Skeletal muscle satellite cell (primary cell): ENCODE measurements at regions not wholly inside any gene's neighbourhood (a gene's known extent, or its start where the extent isn't known, plus 50 kb on each side); places are given as distances from the start of the nearest gene placed in this dataset.
"Not testable (repeated sequence)": the region's sequence is repeated elsewhere in the genome, so short reads cannot be mapped to it uniquely, and the experiment has no call there.

Experiments used
- H3K27me3 ChIP-seq: 2 replicates; pipeline ENCODE4 v1.7.0; 2013; ENCODE audit warnings: low read length; ENCODE audit not compliant: control insufficient read depth, insufficient read depth
- H3K36me3 ChIP-seq: 2 replicates; pipeline ENCODE4 v1.7.0; 2013; ENCODE audit warnings: mild to moderate bottlenecking, control low read depth, low read length; ENCODE audit not compliant: insufficient read depth
- H3K4me1 ChIP-seq: 2 replicates; pipeline ENCODE4 v1.7.0; 2013; ENCODE audit warnings: low read length; ENCODE audit not compliant: control insufficient read depth, insufficient read depth
- H3K4me2 ChIP-seq: 2 replicates; pipeline ENCODE4 v1.7.0; 2013; ENCODE audit warnings: mild to moderate bottlenecking, low read length
- H3K4me3 ChIP-seq: 2 replicates; pipeline ENCODE4 v1.7.0; 2013; ENCODE audit warnings: low read length
- H3K9ac ChIP-seq: 2 replicates; pipeline ENCODE4 v1.7.0; 2013; ENCODE audit warnings: mild to moderate bottlenecking, low read depth, low read length, moderate library complexity
- H3K9me3 ChIP-seq: replicated peaks from 2 replicates; pipeline ENCODE4 v1.7.0; 2013; ENCODE audit warnings: mild to moderate bottlenecking, control low read depth, low read length

DNA sequence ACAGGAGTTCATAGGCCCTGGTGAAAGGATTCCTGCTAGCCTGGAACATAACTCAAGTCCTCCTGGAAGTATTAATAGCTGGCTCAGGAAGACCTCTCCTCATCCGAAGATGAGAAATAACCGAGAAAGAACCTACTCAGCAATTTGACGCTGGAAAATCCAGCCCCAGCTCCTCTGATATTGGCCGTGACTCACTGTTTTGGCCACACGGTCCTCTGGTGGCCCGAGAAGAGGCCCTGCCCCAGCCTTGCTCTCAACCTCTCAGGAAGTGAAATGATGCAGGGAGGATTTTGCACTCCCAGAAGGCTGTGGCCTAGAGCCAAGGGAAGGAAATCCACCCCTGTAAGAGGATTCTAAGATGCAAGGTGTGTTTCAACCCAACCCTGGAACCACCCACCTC lies 121.6 kb downstream of the MTPAP start:
- Histone ChIP-seq H3K4me2 (no peak overlapping the region), H3K9me3 (no peaks in the 10 kb centered on the region), H3K9ac (no peak overlapping the region), H3K27me3 (peaks cover 12% of the 10 kb centered on the region), H3K36me3 (no peaks in the 10 kb centered on the region), H3K4me1 (no peaks in the 10 kb centered on the region), H3K4me3 (no peak overlapping the region)

DNA sequence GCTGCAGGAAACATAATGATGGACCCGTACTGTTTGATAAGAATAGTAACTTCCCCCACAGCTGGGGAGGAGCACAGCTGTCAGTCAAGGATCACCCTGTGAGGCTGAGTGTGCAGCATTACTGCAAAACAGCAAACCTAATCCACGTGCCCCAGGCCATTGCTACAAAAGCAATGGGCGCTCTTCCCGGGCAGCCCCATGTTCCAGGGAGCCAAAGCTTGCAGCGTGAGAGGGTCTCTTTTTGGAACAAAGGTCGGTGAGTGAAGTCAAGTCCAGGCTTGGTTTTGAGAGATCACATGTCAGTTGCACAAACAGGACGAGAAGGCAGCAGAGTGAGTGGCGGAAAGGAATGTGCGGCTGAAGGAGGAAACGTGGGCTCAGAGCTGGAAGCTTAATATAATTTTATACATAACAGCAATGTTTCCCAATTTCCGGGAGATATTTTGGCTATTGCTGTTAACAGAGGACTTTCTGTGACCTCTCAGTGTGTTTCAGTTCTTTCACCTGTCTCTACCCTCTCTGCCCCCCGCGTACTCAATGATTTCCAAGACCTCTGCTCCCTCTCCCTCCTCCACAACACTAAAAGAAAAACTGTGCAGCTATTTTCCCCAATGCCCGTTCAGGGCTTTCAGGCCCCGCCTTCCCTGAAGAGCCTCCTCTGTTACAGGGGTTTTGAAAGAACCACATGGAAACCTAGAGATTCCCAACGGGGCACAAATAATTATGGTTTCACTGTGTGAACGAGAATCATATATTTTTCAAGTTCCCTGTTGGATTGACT lies 128.9 kb downstream of the MTPAP start:
- Histone ChIP-seq H3K27me3 (peaks cover 6% of the 10 kb centered on the region), H3K9me3 (no peaks in the 10 kb centered on the region), H3K4me3 (peak overlapping the region; percentile 50), H3K9ac (no peak overlapping the region), H3K4me2 (peak overlapping the region; percentile 80), H3K4me1 (peaks cover 16% of the 10 kb centered on the region), H3K36me3 (no peaks in the 10 kb centered on the region)

DNA sequence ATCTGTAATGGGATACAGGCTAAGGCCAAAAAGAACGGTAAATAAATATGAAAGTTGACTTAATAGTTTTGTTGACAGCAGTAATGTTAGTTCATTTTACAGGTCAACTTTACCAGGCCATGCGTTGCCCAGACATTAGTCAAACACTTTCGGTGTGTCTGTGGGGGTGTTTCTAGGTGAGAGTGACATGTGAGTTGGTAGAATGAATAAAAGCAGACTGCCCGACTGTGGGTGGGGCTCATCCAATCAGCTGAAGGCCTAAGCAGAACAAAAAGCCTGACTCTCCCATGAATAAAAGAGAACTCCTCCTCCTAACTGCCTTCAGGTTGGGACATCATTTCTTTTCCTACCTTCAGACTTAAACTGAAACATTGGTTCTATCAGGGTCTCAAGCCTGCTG lies 132.3 kb downstream of the MTPAP start:
- H3K4me2 ChIP-seq = no peak overlapping the region
- no peak overlapping the region for H3K9ac ChIP-seq
- peaks cover 13% of the 10 kb centered on the region for H3K27me3 ChIP-seq
- no peaks in the 10 kb centered on the region for H3K9me3 ChIP-seq
- no peaks in the 10 kb centered on the region for H3K36me3 ChIP-seq
- no peak overlapping the region for H3K4me3 ChIP-seq
- peaks cover 16% of the 10 kb centered on the region for H3K4me1 ChIP-seq

DNA sequence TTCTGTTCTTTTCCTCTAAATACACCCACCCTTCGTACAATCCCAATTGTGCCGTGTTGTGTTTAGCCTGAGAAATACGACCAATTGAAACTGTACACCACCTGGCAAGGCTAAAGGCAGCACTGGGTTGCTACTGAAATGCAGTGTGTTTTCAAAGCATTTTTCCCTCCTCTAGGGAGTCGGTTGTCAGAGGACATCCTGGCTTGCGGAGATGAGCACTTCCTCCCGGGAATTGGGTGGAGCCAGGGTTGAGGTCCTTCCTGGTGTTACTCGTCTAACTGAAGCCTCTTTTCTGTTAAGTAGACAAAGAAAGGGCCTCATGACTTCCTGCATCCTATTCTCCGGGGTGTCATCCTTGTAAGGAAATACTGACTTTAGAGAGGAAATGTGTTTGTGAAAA lies 133.5 kb downstream of the MTPAP start:
- Histone ChIP-seq H3K4me3 (peak overlapping the region; percentile 29), H3K9me3 (no peaks in the 10 kb centered on the region), H3K4me1 (peaks cover 15% of the 10 kb centered on the region), H3K36me3 (no peaks in the 10 kb centered on the region), H3K27me3 (peaks cover 17% of the 10 kb centered on the region), H3K9ac (no peak overlapping the region), H3K4me2 (peak overlapping the region; percentile 49)

DNA sequence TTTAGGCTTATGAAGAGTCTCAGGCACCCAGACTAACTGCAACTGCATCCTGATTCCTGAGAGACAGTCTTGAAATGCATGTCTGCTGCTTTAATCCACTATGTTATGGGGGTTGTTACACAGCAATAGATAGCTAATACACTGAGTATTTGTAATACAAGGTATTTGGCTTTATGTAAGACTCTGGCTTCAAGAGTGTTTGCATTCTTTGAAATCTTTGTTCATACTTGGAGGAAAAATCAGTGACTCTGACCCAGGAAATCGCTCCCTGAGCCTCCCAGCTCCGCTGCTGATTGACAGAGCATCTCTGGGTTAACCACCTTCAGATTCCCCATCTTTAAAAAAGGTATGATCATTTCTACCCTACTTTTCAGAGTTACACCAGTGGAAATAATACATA lies 133.9 kb downstream of the MTPAP start:
- H3K9ac ChIP-seq = no peak overlapping the region
- H3K27me3 ChIP-seq = peaks cover 22% of the 10 kb centered on the region
- H3K4me1 ChIP-seq = peaks cover 10% of the 10 kb centered on the region
- no peaks in the 10 kb centered on the region for H3K36me3 ChIP-seq
- no peak overlapping the region for H3K4me2 ChIP-seq
- H3K9me3 ChIP-seq = no peaks in the 10 kb centered on the region
- H3K4me3 ChIP-seq = no peak overlapping the region

DNA sequence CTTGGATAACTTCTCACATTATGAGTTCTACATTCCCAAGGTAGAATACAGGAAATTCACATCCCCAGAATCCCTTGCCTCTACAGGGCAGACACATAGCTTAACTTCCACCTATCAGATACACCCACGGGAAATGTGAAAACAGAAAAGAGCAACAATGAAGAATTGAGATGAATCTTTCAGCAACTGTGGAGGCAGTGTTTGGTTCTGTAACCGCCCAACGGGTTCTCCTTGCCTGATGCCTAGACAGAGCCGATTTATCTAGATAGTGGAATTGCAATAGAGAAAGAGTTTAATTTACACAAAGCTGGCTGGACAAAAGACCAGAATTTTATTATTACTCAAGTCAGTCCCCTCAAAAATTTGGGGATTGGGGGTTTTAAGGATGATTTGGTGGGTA lies 138.8 kb downstream of the MTPAP start:
- Histone ChIP-seq H3K4me1 (no peaks in the 10 kb centered on the region), H3K4me2 (no peak overlapping the region), H3K36me3 (no peaks in the 10 kb centered on the region), H3K9me3 (no peaks in the 10 kb centered on the region), H3K9ac (no peak overlapping the region), H3K4me3 (no peak overlapping the region), H3K27me3 (peaks cover 25% of the 10 kb centered on the region)

DNA sequence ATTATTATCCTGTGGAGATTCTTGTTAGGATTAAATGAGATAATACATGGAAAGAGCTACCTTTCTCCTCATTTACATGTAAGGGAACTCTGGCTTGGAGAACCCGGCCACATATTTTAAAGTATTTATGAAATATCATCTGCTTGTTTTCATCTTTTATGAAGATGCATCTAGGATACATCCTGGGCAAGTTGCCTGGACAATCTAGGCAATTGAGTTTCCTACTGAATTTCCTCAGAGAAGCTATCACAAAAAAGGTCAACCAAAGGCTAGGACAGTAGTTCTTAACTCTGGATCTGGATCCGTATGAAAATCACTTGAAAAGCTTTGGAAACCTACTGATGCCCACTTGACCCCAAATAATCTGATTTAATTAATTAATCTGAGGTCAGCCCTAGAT lies 140.7 kb downstream of the MTPAP start:
- Histone ChIP-seq H3K4me2 (no peak overlapping the region), H3K36me3 (no peaks in the 10 kb centered on the region), H3K27me3 (peaks cover 20% of the 10 kb centered on the region), H3K4me3 (no peak overlapping the region), H3K9ac (no peak overlapping the region), H3K9me3 (peaks cover 7% of the 10 kb centered on the region), H3K4me1 (no peaks in the 10 kb centered on the region)

DNA sequence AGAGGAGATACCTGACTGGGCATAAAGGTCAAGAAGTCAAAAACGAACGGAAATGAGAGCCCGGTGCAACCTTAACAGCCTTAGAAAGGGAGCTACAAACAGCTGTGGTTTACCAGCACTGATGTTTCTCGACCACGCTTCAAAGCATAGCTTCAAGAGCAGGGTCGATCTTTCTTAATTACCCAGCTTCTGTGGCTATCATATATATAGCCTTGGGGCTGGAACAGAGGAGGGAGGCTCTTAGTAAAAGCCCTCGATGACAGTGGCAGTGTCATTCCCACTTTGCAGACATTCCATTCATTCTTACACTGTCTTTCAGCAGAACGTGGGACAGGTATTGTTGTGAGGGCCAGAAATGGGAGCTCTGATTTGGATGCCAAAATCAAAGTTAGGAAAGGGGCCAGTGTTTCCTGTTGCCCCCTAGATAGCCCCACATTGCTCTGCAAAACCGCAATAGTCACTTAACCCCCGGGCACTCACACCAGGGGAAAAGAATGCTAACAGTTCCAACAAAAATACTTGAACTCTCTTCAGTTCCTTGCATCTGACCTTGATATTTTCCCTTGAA lies 141.5 kb downstream of the MTPAP start:
- Histone ChIP-seq H3K36me3 (no peaks in the 10 kb centered on the region), H3K9ac (no peak overlapping the region), H3K27me3 (peaks cover 15% of the 10 kb centered on the region), H3K4me1 (no peaks in the 10 kb centered on the region), H3K4me3 (no peak overlapping the region), H3K4me2 (no peak overlapping the region), H3K9me3 (peaks cover 7% of the 10 kb centered on the region)

DNA sequence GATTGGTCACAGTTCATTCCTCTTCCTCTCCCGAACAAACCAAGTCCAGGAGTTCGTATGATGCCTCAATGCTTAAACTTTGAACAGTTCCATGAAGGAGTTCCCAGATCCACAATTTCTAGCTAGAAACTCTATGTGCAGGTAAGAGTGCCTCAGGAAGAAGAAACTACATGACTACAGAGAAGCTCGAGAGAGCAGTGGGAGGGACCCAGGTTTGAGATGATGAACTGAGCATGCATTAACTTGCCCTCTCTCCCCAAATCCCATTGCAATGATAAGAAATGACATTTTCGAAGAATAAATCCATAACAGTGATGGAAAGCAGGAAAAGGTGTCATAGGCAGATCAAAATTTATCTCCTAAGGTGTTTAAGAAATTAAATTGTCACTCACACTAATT lies 140.6 kb upstream of the JCAD start:
- Histone ChIP-seq H3K4me3 (no peak overlapping the region), H3K27me3 (peaks cover 38% of the 10 kb centered on the region), H3K4me2 (no peak overlapping the region), H3K9me3 (peaks cover 7% of the 10 kb centered on the region), H3K9ac (no peak overlapping the region), H3K36me3 (no peaks in the 10 kb centered on the region), H3K4me1 (no peaks in the 10 kb centered on the region)

DNA sequence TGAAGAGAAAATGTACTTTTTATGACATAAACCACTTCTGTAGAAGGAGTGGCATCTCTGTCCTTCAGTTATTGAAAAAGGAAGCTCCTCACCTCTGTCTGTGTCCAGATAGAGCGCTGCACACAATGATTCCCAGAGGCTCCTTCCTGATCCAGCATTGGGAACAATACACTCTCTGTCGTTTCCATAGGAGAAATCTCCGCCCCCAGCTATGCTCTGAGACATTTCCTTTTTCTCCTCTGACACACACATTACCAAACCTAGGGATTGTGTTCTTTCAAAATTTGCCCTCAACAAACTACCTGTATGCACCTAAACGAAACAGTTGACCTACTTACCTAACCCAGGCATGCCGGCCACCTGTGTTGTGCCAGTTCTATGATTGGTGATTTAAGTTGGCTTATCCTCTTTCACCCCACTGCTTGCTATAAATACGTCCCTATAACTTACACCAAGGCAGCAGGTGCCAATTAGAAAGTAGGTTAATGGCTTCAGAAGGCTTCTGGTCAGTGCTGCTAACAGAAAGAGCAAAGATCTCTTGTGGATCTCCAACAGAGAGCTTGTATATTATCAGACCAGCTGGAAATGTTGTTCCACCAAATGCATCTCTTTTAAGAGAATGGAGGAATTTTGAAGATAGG lies 140.1 kb upstream of the JCAD start:
- no peak overlapping the region for H3K4me2 ChIP-seq
- H3K27me3 ChIP-seq = peaks cover 38% of the 10 kb centered on the region

DNA sequence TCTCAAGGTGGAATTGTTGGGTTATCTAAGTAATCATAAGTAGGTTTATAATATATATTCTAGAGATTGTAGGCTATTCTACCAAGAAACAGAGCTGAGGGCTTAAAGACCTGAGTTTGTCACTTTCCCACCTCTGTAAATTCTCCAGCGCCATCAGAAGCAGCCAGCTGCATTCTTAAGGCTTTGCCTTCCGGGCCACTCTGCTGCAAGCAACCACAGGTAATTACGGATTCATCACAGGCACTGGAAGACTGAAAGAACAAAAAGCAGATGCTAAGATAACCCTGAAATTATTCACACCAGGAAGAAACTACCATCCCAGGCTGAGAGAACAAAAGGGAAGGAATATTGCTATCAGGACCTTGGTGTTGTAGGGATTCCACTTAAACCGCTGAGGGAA lies 137.8 kb upstream of the JCAD start:
- H3K4me2 ChIP-seq = no peak overlapping the region
- H3K36me3 ChIP-seq = no peaks in the 10 kb centered on the region
- peaks cover 38% of the 10 kb centered on the region for H3K27me3 ChIP-seq
- H3K9ac ChIP-seq = no peak overlapping the region
- H3K9me3 ChIP-seq = peaks cover 5% of the 10 kb centered on the region
- no peaks in the 10 kb centered on the region for H3K4me1 ChIP-seq
- H3K4me3 ChIP-seq = no peak overlapping the region

More for the DNA sequence above, 140.1 kb upstream of the JCAD start:
- H3K4me1 ChIP-seq = no peaks in the 10 kb centered on the region
- peaks cover 7% of the 10 kb centered on the region for H3K9me3 ChIP-seq
- no peak overlapping the region for H3K9ac ChIP-seq
- H3K4me3 ChIP-seq = no peak overlapping the region
- H3K36me3 ChIP-seq = no peaks in the 10 kb centered on the region

DNA sequence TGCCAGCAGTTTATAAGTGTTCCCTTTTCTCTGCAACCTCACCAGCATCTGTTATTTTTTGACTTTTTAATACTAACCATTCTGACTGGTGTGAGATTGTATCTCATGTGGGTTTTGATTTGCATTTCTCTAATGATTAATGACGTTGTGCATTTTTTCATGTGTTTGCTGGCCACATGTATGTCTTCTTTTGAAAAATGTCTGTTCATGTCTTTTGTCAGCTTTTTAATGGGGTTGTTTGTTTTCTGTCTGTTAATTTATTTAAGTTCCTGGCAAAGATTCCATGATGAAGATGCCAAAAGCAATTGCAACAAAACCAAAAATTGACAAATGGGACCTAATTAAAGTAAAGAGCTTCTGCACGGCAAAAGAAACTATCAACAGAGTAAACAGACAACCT lies 137.2 kb upstream of the JCAD start:
- not testable (repeated sequence) for H3K4me1 ChIP-seq, H3K4me2 ChIP-seq, H3K9me3 ChIP-seq, H3K36me3 ChIP-seq, H3K4me3 ChIP-seq, H3K9ac ChIP-seq
- H3K27me3 ChIP-seq = peaks cover 38% of the 10 kb centered on the region
